GM18868 (cell line): ENCODE measurements at regions not wholly inside any gene's neighbourhood (a gene's known extent, or its start where the extent isn't known, plus 50 kb on each side); places are given as distances from the start of the nearest gene placed in this dataset.

Source experiments
- ATAC-seq: cut with Tn5 transposase; IDR thresholded peaks from one replicate; pipeline ENCODE4 v1.9.1; 2021; ENCODE audit warnings: mild to moderate bottlenecking, moderate library complexity; ENCODE audit not compliant: unreplicated experiment

- ATAC-seq: no peak
Measured at GRCh38 chr18:67381608-67382150, 134.8 kb downstream of the DSEL start.

- no peak for ATAC-seq
Measured at GRCh38 chr18:67380867-67381266, 135.7 kb downstream of the DSEL start.

DNA sequence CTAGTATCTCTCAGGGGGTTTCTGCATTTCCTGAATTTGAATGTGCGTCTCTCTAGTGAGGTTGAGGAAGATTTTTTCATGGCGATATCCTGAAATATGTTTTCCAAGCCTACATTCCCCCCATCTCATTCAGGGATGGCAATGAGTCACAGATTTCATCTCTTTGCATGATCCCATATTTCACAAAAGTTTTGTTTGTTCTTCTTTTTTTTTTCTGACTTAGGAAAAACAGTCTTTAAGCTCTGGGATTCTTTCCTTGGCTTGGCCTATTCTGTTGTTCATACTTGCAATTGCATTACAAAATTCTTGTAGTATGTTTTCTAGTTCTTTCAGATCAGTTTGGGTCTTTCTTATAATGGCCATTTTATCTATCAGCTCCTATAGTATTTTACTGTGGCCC lies 136.5 kb downstream of the DSEL start:
- no peak for ATAC-seq

DNA sequence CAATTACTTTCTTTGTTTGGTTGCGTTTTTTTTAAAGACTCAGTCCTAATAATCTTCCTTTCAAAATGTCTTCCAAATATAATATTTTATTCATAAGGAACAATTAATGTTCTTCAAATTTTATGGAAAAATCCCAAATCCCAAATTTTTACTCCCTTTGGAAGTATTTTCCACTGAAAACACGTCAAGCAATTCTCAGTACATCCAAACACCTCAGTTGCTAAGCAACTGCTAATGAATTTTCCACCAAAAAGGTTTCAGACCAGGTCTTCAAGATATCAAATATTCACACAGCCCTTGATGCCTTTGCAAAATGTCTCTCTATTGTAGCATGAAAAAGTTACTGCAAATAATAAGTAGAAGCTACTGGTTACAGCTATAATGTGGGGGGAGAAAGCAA lies 140.1 kb downstream of the DSEL start:
- no peak for ATAC-seq

GRCh38 chr18:67373636-67374035 lies 142.9 kb downstream of the DSEL start:
- no peak for ATAC-seq

- ATAC-seq: no peak
Measured at GRCh38 chr18:67367540-67367939, 149.0 kb downstream of the DSEL start.

DNA sequence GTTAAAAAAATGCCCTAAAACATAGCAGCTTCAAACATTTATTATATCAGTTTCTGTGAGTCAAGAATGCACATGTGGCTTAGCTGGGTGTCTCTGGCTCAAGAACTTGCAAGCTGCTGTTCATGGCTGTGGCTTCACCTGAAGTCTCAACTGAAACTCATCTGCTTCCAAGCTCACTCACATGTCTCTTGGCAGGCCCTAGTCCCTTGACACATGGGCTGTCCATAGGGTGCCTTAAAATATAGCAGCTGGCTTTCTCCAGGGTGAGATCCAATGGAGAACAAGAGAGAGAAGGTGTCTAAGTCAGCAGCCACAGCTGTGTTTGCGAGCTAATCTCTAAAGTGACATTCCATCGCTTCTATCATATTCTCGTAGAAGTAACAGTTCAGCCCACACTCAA lies 152.8 kb downstream of the DSEL start:
- no peak for ATAC-seq

DNA sequence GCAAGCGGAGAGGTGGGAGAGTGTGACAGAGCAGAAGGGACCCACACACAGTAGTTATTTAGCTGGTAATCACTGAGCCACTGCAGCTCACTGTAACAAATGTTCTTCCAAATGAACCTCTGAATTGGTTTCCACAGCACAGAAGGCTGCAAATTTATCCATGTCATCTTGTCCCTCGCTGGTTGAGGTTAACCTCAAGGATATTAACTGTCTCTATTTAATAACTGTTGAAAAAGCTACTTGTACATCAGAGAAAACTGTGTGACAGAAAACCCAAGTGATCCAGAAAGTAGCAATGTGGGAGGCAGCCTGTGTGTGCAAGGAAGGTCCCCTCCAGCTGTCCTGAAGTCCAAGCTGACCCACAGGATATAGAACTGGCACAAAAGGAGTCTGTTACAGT lies 153.6 kb downstream of the DSEL start:
- ATAC-seq: no peak

- ATAC-seq: peak; percentile 93
Measured at GRCh38 chr18:67359873-67360838, 156.4 kb downstream of the DSEL start.

GRCh38 chr18:67358947-67359346 lies 157.6 kb downstream of the DSEL start:
- ATAC-seq: no peak

DNA sequence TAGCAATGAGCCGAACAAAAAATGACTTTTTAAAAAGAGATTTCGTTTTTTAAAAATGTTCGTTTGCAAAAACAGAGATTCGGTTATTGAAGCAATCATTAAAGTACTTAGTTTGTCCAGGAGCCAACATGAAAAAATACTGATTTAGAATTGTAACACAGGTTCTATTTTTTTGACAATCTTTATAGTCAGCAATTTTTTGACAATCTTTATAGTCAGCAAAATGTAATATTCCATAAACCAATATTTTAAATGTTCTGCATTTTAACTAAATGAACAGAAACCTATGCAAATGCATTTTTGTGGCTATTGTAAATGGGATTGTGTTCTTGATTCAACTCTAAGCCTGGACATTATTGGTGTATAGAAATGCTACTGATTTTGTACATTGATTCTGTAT lies 161.8 kb downstream of the DSEL start:
- ATAC-seq: no peak

DNA sequence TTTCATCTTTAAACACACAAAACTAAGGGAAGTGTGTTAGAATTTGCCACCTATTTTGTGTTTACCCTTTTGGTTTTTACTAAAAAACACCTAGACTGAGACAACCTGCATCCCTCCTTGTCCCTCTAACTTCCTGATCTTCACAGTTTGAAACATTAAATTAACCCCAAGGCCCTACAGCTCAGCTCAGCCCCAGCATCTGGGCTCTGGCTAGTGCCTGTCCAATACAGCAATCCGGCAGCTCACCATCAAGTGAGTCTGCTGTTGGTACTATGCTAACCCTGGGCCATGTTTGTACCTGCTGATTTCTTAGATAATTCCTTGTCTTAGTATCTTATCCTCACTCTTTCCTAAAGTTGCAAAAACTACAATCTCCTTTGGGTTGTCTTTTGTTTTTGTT lies 162.4 kb downstream of the DSEL start:
- ATAC-seq: no peak

GRCh38 chr18:67347438-67347837 lies 169.1 kb downstream of the DSEL start:
- ATAC-seq: no peak

GRCh38 chr18:67342159-67342558 lies 174.4 kb downstream of the DSEL start:
- no peak for ATAC-seq

- no peak for ATAC-seq
Measured at GRCh38 chr18:67337696-67338095, 178.8 kb downstream of the DSEL start.

DNA sequence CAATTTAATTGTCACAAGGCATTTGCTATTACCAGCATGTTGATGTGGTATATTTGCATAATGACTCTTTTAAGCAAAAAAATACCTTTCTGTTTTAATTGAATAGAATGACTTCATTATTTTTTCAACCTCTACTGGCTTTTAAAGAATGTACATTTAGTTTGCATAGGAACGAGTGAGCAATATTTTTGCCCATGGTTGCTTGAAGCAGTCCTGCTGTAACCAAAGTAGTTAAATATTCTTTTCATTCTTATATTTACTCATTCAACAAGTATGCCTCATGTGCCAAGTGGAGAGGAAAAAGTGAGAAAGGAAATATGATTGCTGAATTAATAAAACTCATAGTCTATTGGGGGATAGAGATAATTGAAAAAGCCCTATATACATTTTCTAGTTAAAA lies 184.7 kb downstream of the DSEL start:
- ATAC-seq: no peak

GRCh38 chr18:67319109-67319508 lies 197.4 kb downstream of the DSEL start:
- ATAC-seq: no peak

- ATAC-seq: no peak
Measured at GRCh38 chr18:67318651-67319050, 197.9 kb downstream of the DSEL start.

- no peak for ATAC-seq
Measured at GRCh38 chr18:67310826-67311225, 205.7 kb downstream of the DSEL start.

DNA sequence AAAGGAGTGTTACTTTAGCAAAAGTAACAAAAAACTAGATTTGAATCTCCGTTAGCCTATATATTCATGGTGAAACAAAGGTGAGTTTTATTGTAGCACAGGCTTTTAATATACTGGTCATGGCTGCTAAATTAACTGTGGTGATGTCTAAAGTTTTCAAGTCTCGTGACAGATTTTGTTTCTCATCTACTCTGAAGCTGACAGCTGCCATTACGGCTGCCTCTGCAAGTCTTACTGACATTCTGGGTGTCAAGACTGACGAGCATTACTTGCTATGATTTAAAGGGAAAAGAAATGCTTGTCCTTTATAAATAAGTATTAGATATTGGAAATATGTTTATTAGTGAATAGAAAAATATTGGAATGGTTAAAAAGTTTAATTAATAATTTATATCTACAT lies 207.7 kb downstream of the DSEL start:
- no peak for ATAC-seq

GRCh38 chr18:67305466-67305865 lies 211.1 kb downstream of the DSEL start:
- no peak for ATAC-seq

- ATAC-seq: no peak
Measured at GRCh38 chr18:67302043-67302442, 214.5 kb downstream of the DSEL start.
